CD4-positive, alpha-beta T cell treated with Interleukin-12 subunit alpha and Interleukin-12 subunit beta, for 1 hour (primary cell): ENCODE measurements at regions not wholly inside any gene's neighbourhood (a gene's known extent, or its start where the extent isn't known, plus 50 kb on each side); places are given as distances from the start of the nearest gene placed in this dataset.
A peak's percentile ranks its signal among the peaks of the same experiment; 100 is the strongest.
"Not testable (repeated sequence)": the region's sequence is repeated elsewhere in the genome, so short reads cannot be mapped to it uniquely, and the experiment has no call there.

Experiments used
- DNase-seq: peaks from one replicate; pipeline ENCODE4 v3.0.0-alpha.2; 2020

DNA sequence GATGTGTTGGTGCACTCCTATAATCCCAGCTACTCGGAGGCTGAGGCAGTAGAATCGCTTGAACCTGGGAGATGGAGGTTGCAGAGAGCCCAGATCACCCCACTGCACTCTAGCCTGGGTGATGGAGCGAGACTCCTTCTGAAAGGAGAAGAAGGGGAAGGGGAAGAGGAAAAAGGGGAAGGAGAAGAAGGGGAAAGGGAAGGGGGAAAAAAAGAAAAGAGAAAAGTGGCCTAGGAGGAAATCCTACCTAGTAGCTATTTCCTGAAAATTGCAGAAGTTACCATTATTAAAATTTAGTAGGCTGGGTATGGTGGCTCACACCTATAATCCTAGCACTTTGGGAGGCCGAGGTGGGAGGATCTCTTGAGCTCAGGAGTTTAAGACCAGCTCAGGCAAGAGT is 67.4 kb downstream of the ARRDC3 start:
- DNase-seq = no peak

DNA sequence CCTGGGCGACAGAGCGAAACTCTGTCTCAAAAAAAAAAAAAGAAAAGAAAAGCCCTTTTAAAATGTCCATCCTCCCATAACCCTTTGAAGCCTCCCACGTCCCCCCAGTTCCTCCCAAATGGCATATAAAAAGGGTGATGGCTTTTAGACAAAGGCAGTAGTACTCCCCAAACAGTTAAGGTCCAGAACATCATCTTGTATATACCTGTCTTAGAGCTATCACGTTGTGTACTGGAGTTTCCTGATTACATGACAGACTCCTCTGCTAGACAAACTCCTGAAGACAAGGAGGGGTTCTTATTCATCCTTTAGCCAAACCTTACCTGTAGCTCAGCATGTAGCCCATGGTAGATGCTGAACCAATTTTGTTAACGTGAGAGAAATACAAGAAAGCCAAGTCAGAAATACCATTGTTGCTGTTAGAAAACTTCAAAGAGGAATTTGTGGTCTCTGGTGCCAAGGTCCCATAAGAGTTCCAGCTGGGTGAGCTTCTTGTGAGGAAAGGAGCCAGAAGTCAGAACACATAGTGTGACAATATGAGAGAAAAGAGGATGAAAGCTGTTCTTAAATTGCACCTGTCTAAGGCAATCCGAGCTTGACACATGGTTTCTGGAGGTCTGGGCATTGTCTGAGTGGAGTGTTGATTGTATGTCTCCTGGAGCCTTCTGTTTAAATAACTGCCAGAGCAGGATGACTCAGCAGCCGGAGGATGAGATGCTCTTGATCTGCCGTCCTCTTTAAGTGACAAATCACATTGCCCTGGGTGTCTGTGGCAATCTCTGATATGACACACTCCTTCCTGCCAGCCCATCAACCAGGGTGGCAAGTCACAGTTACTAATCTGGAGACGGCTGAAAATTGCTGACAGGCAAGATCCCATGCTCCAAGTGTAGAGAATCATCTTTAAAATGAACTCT is 69.1 kb downstream of the ARRDC3 start:
- peak; percentile 83 for DNase-seq

DNA sequence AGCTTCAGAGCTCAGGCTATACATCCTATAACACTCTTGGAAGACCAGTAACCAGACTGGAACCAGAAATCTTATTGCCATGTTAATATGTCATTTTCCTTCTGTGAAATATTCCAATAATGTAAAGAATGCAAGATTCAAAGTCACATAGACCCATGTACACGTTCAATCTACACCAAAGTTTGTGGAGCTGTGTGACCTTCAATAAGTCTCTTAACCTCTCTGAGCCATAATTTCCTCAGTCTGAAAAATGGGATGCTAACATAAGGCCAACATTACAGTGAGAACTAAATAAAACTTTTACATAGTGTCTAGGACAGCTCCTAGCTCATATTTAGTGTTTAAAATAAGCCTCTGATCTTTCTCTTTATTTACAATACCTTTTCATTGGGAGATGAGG is 70.4 kb downstream of the ARRDC3 start:
- DNase-seq = no peak

DNA sequence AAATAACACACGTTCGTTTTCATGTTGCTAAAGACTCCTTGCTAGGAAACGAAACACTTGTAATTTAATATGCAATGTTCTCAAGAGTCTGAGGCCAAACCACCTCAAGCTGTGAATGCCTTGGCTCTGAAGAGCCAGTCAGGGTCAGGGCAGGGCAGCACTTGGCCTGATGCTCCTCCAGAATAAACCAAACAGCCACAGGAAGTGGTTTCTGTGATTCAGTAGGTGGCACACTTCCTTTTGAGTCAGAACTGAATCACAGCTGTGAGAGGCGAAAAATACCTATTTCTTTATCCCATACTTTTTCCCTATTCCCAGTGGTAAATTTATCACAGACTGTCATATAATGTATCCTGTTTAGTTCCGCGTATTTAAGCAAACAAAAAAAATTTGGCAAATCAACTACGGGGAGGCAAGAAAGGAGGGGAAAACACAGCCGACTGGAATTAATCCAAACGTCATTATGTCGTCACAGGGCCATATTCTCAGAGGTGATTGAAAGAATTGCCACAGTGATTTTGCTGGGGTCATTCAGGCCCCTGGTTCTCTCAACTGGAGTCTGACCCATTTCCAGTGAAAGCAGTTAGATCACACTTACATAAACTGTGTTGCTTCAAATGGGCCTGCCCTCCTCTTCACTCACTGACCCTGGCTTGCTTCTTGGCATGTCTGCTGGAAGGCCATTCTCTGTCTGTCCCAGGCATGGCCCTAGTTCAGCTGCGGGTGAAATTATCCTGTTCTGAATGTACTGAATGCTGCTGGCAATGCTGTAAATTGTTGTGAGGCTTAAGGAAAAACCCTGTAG is 71.2 kb downstream of the ARRDC3 start:
- DNase-seq = peak; percentile 82

DNA sequence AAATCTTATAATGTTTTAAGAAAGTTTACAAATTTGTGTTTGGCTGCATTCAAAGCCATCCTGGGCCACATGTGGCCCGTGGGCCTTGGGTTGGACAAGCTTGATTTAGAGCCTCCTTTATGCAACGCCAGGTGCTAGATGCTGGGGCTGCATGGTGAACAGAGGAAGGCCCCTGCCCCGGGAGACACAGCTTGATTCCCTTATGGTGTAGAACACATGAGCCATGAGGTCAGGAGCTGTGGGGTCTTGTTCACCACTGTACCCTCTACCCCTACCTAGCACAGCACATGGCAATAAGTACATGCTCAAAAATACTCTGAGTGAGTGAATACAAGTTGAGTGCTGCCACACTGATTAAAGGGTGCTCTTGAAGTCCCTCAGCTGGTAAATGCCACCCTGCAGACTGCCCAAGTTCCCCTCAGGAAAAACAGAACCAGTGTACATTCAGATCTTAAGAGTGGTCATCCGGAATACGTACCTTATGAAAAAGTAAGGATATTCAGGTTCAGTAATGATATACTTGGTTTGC is 71.9 kb downstream of the ARRDC3 start:
- peak; percentile 10 for DNase-seq

DNA sequence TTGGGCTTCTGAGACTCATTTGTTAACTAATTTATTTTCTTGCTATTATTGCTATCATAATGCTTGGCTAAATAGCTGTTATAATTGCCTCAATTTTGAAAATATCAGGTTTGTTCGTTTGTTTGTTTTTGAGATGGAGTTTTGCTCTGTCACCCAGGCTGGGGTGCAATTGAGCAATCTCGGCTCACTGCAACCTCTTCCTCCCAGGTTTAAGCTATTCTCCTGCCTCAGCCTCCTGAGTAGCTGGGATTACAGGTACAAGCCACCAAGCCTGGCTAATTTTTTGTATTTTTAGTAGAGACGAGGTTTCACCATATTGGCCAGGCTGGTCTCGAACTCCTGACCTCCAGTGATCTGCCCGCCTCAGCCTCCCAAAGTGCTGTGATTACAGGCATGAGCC is 75.0 kb downstream of the ARRDC3 start:
- not testable (repeated sequence) for DNase-seq

DNA sequence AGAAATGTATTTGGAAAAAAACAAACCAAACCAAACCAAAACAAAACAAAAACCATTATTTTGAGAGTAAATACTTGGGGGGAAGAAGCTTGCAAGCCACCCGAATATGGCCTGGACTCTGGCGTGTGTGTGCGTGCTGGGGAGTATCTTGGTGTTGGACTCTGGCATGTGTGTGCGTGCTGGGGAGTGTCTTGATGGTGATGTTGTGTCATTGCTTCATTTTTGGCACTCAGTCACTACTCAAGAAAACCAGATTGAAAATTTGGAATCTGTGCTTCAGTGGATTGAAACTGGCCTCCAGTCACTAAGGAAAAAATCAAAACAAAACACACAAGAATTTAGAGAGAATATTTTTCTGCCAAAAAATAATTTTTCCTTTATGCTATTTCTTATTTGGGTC is 76.1 kb downstream of the ARRDC3 start:
- DNase-seq = no peak

DNA sequence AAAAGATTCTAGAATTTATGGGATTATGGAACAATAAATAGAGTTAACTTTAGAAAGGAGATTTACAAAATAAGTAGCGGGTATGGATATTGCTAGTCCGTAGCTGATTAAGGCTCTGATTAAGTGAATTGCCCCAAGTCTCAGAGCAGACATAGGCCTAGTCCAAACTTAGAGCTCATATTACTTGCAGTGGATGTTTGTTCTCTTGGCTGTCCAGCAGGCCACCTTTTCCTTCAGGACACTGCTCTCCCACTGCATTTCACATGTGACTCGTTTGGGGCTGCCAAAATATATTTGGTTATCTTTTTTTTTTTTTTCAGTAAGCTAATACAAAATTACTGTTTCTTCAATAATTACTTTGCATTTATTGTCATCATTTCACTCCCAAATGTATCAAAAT is 76.6 kb downstream of the ARRDC3 start:
- DNase-seq = no peak

DNA sequence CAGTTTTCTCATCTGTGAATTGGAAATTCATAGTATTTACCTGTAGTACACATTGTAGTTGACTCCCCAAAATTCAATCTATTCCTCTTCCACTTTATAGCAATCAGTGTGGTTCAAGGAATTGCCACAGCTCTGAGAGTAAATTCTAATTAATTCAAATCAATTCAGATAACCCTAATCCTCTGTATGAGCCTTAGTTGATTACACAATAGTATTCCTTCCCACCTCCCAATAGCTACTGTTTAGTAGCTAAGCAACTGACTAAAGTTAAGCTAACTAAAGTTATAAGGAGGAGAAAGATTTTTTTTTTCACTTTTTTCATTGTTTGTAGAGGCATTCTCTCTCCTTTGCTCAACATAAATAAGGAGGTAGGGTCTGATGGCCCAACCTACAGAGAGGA is 77.5 kb downstream of the ARRDC3 start:
- DNase-seq = no peak

DNA sequence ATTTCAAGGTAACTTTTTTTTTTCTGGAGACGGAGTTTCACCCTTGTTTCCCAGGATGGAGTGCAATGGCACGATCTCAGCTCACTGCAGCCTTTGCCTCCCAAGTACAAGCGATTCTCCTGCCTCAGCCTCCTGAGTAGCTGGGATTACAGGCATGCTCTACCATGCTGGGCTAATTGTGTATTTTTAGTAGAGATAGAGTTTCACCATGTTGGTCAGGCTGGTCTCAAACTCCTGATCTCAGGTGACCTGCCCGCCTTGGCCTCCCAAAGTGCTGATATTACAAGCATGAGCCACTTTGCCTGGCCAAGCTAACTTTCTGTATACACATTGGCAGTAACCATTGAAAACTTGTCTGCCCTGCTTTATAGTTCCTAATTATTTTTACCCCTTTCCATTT is 79.1 kb downstream of the ARRDC3 start:
- not testable (repeated sequence) for DNase-seq

DNA sequence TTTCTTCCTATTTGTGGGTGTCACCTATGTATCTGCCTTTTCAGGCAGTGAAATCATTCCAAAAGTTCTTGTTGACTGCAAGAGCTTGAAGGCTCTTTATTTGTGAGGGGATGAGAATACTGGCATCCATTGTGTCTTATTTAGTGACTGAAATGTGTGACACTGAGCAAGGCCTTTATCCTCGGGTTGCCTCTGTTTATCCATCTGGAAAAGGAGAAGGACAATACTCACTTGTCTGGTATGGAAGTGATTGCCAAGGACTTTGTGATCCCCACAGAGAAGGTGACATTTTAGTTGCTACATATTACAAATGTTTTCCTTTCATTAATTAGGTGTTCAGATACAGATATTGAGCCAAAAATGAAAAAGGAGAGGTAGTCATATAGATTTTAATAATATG is 80.2 kb downstream of the ARRDC3 start:
- no peak for DNase-seq

DNA sequence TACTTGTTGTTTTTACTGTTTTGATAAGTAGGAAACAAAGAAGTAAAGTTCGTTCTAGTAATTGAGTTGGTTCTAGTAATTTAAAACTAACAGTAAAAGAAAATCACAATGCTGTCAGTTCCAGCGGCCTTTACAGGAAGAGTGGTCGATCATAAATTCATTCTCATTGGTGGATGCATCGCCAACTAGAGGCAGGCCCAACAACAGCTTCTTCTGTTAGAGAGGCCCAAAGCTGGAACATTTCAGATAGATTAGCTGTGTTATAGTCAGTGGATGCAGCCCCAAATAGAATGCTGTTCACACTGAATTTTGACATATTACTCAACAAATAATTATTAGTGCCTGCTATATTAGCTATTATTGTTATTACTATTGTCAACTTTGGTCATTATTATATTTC is 80.8 kb downstream of the ARRDC3 start:
- DNase-seq = no peak

DNA sequence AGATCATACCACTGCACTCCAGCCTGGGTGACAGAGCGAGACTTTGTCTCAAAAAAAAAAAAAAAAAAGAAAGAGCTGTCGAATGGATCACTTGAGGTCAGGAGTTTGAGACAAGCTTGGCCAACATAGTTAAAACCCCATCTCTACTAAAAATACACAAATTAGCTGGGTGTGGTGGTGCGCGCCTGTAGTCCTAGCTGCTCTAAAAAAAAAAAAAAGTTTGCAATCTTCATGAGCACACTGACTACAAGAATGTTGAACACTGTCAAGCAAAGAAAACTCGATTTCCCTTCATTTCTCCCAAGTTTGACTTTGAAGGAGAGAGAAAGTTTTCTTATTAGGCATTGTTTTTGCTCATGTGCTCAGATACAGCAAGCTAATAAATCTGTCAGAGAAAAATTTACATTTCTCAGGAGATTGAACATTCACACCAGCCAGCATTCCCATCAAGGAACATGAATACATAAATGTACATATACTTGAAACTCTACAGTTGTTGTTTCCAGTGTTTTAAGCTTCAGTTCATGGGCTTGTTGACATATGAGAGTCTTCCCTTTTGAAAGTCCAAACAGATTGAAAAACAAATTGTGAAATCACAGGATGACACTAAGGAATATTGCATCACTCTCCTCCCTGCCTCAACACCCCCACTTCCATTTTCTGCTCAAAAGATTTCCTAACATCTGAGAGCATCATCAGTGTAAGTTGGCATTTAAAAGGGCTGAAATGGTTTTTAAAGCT is 81.8 kb downstream of the ARRDC3 start:
- DNase-seq = no peak

DNA sequence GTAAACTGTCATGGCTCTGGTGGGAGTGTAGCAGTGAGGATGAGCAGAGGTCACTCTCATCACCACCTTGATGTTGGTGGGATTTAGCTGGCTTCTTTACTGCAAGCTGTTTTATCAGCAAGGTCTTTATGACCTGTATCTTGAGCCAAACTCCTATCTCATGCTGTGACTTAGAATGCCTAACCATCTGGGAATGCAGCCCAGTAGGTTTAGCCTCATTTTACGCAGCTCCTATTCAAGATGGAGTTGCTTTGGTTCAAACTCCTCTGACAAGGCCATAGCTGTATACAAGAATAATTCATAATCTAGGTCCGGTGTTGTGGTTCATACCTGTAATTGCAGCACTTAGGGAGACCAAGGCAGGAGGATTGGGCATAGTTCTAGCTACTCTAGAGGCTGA is 85.1 kb downstream of the ARRDC3 start:
- DNase-seq = no peak

DNA sequence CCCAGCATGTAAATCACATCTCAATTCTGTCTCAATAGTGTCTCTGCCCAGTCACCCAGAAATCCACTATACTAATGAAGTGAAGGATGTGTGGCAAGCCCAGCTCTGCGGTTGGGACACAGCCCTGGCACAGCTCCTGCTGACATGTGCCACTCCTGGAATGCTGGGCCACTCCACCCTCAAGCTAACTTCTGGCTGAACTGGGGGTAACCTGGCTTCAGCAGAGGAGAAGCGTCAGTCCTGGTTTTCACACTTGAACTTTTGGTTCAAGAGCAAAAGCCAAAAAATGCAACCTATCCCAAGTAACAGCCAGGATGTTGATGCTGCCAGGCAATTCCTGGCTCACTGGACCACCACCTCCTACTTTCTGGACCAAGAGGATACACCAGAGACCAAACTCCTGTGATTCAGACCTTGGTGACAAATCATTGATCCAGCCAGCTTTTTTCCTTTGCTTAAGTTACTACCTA is 86.4 kb downstream of the ARRDC3 start:
- DNase-seq = no peak

DNA sequence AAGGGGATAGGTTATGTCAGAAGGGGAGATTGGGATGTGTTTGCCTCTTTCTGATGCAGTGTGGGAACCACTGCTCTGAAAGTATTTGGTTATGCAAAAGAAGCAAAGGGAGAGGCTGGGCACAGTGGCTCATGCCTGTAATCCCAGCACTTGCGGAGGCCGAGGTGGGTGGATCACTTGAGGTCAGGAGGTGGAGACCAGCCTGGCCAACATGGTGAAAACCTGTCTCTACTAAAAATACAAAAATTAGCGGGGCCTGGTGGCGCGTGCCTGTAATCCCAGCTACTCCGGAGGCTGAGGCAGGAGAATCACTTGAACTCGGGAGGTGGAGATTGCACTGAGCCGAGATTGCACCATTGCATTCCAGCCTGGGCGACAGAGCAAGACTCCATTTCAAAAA is 87.0 kb downstream of the ARRDC3 start:
- not testable (repeated sequence) for DNase-seq

DNA sequence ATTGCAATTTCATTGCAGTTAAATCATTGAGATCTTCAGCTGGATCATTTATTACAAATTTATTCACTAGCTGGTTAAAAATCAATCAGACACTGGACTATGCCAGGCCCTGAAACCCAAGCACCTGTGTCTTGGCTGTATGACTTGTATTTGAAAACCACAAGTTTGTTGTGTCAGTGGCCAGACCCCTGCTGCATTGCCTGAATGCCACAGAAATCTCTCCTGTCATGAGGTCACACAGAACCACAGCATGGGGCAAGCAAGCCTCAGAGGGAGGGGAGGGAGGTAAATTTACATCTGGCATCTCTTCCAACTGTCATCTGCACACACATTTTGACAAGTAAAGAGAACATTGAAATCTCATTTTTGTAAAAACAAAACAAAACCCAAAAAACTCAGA is 90.0 kb downstream of the ARRDC3 start:
- no peak for DNase-seq

DNA sequence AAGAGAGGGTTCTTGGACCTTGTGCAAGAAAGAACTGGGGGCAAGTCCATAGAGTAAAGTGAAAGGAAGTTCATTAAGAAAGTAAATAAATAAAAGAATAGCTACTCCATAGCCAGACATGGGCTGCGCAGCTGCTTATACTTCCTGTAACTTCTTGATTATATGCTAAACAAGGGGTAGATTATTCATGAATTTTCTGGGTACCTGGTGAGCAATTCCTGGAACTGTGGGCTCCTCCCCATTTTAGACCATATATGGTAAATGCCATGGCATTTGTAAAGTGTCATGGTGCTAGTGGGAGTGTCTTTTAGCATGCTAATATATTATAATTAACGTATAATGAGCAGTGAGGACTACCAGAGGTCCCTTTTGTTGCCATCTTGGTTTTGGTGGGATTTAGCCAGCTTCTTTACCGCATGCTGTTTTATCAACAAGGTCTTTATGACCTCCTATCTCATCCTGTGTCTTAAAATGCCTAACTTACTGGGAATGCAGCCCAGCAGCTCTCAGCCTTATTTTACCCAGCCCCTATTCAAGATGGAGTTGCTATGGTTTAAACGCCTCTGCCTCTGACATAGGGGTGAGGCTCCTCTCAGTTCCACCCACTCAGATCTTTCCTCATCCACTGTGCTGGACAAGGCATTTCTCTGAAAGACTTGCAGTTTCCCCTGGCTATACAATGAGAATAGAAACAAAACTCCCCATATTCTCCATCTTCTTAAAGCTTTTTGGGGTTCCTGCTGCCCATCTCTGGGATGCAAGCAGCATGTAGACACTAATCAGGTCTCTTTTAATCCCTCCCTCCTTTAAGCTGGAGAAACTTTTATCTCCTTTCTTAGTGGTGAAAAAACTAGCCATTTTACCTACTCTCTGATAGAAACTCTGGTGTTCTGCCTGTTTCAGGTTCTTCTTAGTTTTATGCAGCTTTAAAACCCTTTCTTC is 91.2 kb downstream of the ARRDC3 start:
- no peak for DNase-seq

DNA sequence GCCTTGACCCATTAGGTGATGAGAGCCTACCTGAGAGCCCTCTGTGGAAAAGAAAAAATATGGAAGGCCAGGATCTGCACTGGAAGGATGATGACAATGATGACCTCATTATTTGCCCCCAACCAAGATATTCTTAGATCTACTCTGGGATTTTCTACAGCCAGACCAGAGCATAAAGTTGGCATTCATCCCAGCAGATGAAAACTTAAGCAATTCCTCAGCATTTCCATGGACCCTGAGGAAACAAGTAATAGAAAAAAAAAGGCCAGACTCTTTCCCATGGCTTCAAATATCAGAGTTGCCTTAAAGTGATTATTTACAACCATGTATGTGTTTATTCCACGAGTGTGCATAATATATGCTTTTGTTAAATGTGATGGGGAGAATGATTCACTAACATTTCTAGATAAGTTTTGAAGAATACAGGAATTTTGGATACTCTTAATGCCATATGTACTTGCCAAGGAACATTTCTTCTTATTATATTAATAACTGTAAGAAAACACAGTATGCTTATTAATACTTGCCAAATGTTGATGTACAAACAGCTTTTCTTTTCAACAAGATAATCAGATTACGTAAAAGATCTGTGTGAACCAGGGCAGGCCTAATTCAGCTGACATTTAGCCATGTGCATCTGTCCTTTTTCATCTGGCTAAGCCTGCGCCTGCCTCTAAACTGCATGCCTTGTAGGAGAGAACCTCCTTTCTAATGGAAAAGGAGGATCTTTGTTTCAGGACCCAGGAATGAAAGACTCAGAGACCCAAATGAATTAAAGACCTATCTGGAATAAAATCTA is 94.8 kb downstream of the ARRDC3 start:
- DNase-seq = no peak

DNA sequence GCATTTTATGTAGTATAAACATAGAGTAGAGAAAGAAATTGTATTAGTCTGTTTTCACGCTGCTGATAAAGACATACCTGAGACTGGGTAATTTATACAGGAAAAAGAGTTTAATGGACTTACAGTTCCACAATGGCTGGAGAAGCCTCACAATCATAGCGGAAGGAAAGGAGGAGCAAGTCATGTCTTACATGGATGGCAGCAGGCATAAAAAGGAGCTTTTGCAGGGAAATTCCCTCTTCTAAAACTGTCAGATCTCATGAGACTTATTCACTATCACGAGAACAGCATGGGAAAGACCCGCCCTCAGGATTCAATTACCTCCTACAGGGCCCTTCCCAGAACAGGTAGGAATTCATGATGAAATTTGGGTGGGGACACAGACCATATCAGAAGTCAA is 98.1 kb downstream of the ARRDC3 start:
- not testable (repeated sequence) for DNase-seq

DNA sequence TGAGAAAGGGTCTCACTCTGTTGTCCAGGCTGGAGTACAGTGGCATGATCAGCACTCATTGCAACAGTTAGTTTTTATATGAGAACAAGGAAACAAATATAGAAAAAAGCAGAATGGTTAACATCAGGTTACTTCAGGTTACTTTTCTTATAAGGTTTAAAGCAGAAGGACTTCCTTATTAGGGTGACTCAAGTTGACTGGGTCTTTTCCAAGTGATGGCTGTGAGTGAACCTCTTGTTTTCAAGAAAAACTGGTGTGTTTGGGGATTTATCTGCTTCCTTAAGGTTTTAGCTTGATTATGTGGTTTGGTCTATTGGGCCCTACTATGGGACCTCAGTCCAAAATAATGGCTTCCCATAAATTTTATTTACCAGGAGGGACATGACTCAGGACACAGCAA is 99.2 kb downstream of the ARRDC3 start:
- DNase-seq = no peak
